ES-I3 (cell line): ENCODE measurements at regions not wholly inside any gene's neighbourhood (a gene's known extent, or its start where the extent isn't known, plus 50 kb on each side); places are given as distances from the start of the nearest gene placed in this dataset.

ENCODE experiments used
- H3K36me3 ChIP-seq: 2 replicates; pipeline ENCODE4 v1.6.1; 2013; ENCODE audit warnings: mild to moderate bottlenecking, low read length, control low read depth, moderate library complexity; ENCODE audit not compliant: insufficient read depth
- H3K4me1 ChIP-seq: 2 replicates; pipeline ENCODE4 v1.6.1; 2013; ENCODE audit warnings: mild to moderate bottlenecking, control low read depth, low read length; ENCODE audit not compliant: insufficient read depth
- H3K9ac ChIP-seq: 2 replicates; pipeline ENCODE4 v1.6.1; 2013; ENCODE audit warnings: low read depth, mild to moderate bottlenecking, low read length, moderate library complexity
- H3K9me3 ChIP-seq: 2 replicates; pipeline ENCODE4 v1.6.1; 2013; ENCODE audit warnings: mild to moderate bottlenecking, low read length, moderate library complexity; ENCODE audit not compliant: control insufficient read depth, insufficient read depth

DNA sequence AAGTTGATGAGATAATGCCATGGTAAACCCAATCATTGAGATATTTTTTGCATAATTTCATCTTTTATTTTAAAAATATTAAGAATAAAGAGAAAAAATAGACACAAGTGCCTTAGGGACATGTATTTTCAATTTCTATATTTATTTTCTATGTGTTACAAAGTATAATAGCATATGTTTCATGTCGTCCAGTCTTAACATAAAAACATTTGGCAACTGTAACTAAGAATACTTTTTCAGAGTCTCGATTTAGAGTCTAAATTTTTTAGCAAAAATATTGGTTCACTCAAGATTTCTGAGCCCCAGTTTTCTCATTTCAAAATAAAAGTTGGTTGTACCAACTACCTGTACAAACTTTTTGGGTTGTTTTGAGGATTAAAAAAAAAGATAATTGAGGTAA is 511.4 kb upstream of the ZNF385D start:
- H3K36me3 ChIP-seq = no peaks in the 10 kb centered on the region
- no peaks in the 10 kb centered on the region for H3K9me3 ChIP-seq
- no peak overlapping the region for H3K9ac ChIP-seq
- no peaks in the 10 kb centered on the region for H3K4me1 ChIP-seq

DNA sequence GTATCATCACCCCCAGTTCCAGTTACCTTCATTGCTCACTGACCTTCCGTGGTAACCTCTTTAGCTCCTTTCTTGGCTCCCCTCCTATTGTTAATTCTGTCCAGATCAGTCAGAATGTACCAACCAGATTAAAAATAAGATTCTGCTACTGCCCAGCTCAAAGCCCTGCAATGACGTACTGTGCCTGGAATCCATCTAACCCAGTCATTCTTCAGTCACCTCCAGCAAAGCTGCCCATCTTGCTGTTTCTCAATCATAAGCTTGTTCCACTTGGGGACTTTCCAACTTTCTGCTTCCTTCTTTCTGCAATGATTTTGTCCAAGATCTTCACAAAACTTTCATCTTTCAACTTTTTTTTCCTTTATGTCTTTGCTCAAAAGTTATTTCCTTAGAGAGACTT is 512.0 kb upstream of the ZNF385D start:
- H3K36me3 ChIP-seq = no peaks in the 10 kb centered on the region

DNA sequence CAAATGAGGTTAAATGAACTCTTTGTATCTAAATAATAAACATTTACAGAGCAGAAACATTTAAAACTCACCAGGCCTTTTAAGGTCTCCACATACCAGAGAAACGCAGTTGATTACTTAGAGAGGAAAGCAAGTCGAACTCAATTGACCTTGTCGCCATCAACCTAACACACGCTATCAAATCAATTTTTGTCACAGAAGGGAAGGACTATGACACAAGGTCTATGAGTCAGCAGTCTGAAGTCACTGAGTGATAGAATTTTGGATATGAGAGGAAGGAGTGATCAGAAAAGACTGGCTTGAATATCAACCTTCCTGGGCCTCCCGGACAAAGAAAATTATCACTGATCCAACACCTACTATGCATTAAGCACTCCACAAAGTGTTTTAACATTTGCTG is 514.4 kb upstream of the ZNF385D start:
- no peaks in the 10 kb centered on the region for H3K9me3 ChIP-seq
- no peaks in the 10 kb centered on the region for H3K36me3 ChIP-seq
- no peaks in the 10 kb centered on the region for H3K4me1 ChIP-seq
- H3K9ac ChIP-seq = no peak overlapping the region

More for the DNA sequence above, 512.0 kb upstream of the ZNF385D start:
- Histone ChIP-seq H3K9ac (no peak overlapping the region), H3K4me1 (no peaks in the 10 kb centered on the region), H3K9me3 (no peaks in the 10 kb centered on the region)

DNA sequence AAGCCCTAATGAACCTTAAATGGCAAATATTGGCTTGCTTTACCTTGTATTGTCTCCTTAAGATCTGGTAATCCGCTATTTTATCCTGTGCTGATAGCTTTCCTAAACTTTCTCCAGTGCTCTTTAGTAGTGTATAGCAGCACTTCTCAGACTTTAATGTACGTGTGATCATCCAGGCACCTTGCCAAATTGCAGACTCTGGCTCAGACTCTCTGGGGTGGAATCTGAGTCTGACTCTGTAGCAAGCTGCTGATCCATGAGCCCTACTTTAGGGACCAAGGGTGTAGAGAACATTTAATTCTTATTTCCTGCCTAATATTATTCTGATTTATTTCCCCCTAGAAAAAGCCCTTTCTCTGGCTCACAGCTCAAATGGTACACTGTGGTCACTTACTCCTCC is 518.8 kb upstream of the ZNF385D start:
- H3K9me3 ChIP-seq = no peaks in the 10 kb centered on the region
- H3K9ac ChIP-seq = no peak overlapping the region
- no peaks in the 10 kb centered on the region for H3K4me1 ChIP-seq
- H3K36me3 ChIP-seq = no peaks in the 10 kb centered on the region

DNA sequence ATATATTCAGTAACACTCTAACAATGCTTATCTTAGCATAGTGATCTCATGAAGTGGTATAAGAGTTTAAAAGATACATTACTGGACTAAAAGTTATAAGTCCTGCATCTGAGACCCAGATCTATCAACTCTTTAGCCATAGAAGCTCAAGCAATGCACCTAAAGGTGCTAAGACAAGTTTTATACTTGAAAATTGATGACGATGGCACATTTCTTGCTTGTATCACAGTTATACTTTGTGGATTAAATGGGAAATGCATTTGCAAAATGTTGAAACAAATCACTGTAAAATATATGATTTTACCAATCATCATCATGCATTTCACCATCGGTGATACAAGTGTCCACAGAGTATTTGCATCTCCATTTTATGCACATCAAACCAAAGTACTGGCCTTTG is 525.3 kb upstream of the ZNF385D start:
- H3K36me3 ChIP-seq = no peaks in the 10 kb centered on the region
- H3K9ac ChIP-seq = no peak overlapping the region
- H3K4me1 ChIP-seq = peaks cover 4% of the 10 kb centered on the region; the same call in 1 of the 2 replicates
- no peaks in the 10 kb centered on the region for H3K9me3 ChIP-seq

DNA sequence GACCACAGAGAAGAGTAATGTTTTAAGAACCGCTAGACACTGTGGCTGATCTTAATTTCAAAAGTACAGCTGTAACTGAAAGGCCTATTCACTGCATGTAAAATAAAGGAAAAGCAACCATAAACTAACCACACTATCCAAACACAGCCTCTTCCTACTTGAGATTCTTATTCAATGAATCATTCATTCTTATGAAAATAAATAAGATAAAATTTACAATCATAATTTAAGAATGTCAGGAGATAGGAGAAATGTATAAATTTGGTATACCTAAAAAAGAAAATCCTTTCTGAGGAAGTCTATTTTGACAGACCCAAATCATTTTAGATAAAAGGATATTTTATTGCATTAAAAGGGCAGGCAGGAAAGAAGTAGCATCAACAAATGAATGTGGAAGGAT is 533.5 kb upstream of the ZNF385D start:
- Histone ChIP-seq H3K9me3 (no peaks in the 10 kb centered on the region), H3K36me3 (no peaks in the 10 kb centered on the region), H3K4me1 (no peaks in the 10 kb centered on the region), H3K9ac (no peak overlapping the region)

DNA sequence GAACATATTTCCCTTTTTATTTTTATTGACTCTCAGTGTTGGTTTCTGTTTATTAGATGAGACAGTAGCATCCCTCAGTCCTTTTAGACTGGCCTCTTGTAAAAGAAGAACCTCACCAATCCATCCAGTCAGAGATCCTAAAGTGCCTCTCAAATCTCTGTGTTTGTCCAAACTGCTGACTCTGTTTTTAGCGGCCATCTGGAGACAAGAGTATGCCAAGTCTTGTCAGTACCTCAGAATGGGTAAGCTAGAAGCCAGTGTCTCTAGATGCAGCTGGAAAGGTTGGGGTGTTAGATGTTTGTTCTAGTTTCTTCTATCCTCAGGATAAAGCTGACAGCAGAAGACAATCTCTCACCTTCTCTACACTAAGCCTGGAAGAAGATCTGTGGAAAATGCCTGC is 537.7 kb upstream of the ZNF385D start:
- Histone ChIP-seq H3K9me3 (no peaks in the 10 kb centered on the region), H3K4me1 (no peaks in the 10 kb centered on the region), H3K9ac (no peak overlapping the region), H3K36me3 (no peaks in the 10 kb centered on the region)

DNA sequence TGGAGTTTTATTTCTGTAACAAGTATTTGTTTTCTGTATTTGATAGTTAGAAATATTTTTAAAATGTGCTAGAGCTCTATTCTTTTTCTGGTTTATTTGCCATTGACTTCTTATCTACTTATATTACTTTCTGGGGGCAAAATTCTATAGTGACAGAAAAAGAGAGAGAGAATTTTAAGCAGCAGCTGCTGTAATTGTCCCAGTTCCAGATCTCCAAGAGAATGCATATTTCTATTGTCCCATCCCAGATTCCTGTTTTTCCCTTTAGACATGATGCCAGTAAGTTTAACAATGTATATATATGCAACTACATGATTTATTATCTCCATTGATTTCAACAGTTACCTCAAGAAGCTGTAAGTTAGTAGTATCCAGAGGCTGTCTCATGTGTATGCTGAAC is 541.7 kb upstream of the ZNF385D start:
- Histone ChIP-seq H3K9me3 (no peaks in the 10 kb centered on the region), H3K4me1 (no peaks in the 10 kb centered on the region), H3K36me3 (no peaks in the 10 kb centered on the region), H3K9ac (no peak overlapping the region)

DNA sequence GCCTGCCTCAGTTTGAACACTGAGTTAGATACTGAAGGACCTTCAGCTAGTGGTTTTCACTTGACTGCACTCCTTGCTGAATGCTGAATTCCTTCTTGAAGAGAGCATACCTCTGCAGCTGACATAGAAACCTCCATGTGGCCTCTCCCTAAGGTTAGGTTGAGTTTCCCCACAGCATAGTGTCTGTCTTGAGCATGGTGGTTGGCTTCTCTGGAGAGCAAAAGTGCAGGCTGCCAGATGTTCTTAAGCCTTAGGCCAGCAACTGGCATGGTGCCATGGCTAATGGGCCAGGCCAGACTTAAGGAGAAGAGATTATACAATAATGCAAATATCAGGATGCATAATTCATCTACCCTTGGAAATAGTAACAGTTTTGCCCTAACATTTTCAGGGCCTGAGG is 545.6 kb upstream of the ZNF385D start:
- H3K9ac ChIP-seq = no peak overlapping the region
- H3K9me3 ChIP-seq = no peaks in the 10 kb centered on the region
- no peaks in the 10 kb centered on the region for H3K36me3 ChIP-seq
- no peaks in the 10 kb centered on the region for H3K4me1 ChIP-seq

DNA sequence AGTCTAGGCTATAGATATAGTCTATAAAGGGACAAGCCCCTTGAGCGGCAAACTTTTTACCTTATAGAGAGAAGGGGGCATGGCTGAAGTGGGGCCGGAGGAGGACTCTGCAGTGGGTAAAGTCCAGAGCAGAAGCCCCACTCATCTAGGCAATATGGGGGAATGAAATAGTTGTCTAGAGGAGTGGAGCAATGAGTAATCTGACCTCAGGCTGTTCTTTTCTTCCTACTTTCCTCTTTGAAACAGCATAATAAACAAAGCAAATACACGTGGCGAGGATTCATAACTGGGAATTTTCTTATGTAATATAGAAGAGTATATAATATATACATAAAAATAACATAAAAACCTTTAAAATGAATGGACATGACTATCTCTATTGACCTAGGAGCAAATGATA is 546.4 kb upstream of the ZNF385D start:
- H3K36me3 ChIP-seq = no peaks in the 10 kb centered on the region
- no peaks in the 10 kb centered on the region for H3K4me1 ChIP-seq
- H3K9me3 ChIP-seq = no peaks in the 10 kb centered on the region
- H3K9ac ChIP-seq = no peak overlapping the region

DNA sequence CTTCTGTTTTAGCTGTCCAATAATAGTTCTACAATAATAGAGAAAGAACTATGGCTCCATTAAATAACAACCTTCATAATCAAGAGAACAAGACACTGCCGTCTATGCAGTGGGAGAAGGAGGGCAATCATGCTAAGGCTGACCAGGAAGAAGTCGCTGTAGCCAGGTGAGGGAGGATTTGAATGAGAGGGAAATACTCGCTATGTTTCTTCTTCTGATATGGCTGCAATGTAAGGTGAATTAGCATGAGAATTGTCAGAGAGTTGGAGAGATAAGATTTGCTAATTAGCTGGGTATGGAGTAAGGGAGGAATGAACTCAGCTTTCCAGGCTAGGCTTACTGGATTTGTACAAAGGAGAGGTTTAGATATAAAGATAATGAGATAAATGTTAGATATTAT is 555.4 kb upstream of the ZNF385D start:
- no peaks in the 10 kb centered on the region for H3K36me3 ChIP-seq

DNA sequence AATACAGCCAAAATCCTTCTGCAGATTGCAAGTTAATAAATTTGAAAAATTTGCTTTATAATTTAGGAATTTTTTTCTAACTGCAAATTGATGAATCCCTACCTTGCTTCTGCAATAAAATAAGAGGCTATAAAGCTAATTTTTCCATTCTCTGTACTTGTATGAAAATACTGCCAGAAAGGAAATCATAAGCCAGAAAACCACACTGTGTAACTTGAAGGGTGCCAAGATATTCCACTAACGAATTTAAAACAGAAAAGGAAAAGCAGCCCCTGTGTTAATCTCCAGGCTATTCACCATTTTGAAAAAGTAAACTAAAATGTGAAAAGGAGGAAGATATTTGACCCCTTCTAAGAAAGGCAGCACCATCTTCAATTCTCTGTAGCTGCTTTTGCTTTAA is 557.9 kb upstream of the ZNF385D start:
- Histone ChIP-seq H3K4me1 (peaks cover 10% of the 10 kb centered on the region; the same call in 1 of the 2 replicates), H3K9me3 (no peaks in the 10 kb centered on the region), H3K9ac (no peak overlapping the region), H3K36me3 (no peaks in the 10 kb centered on the region)

More for the DNA sequence above, 555.4 kb upstream of the ZNF385D start:
- Histone ChIP-seq H3K9ac (no peak overlapping the region), H3K9me3 (no peaks in the 10 kb centered on the region), H3K4me1 (peaks cover 10% of the 10 kb centered on the region; the same call in 1 of the 2 replicates)

DNA sequence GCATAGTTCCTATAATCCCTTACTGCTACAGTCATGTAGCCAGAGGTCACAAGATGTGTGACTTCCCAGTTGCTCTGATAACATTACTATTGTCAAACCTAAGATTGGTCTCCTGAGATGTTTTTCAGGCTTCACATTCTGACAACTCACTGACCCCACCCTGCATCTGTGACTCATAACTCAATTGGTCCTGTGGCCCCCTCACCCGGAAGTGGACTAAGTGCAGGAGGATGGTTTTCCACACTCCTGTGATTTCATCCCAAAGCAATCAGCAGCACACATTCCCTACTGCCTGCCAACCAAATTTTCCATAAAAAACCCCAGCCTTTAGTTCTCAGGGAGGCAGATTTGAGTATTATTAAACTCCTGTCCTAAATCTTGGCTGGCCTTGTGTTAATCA is 564.9 kb upstream of the ZNF385D start:
- no peaks in the 10 kb centered on the region for H3K9me3 ChIP-seq
- H3K4me1 ChIP-seq = no peaks in the 10 kb centered on the region
- H3K36me3 ChIP-seq = no peaks in the 10 kb centered on the region
- H3K9ac ChIP-seq = no peak overlapping the region

DNA sequence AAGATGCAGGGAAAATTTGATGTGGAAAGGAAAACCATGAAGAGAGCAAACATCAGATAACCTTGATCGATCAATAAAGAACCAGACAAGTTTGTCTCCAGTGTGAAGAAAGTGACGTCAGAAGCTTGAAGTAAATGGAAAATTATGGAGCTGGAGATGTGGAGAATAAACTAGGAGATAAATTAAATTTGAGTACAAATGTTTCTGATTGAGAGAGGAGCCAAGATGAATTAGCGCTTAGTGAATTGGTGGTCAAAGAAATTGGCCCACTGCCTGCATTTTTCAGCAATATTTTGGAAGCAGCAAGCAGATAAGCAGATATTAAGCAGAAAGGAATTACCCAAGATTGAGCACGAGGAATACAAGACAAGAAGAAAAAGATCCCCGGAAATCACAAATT is 567.3 kb upstream of the ZNF385D start:
- Histone ChIP-seq H3K9me3 (no peaks in the 10 kb centered on the region), H3K4me1 (0 out of 2 replicates have a peak, but pooled peaks cover 6% of the 10 kb centered on the region), H3K36me3 (no peaks in the 10 kb centered on the region), H3K9ac (no peak overlapping the region)

DNA sequence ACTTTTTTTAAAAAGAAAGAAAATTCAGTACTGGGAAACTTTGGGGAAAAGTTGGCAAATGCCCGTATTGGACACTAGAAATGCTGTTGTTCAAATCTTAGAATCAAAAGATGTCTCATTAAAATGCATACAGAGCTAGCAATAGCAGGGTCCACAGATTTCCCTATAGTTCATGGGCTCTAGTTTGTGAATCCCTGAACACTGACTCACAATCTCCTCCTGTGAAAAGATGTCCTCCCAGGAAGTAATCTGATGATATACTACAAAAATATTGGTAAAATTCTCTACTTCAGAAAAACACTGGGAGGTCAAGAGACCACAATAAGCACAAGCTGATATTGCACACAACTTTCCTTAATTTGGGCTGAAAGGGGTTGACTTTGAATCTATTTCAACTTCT is 568.4 kb upstream of the ZNF385D start:
- no peak overlapping the region for H3K9ac ChIP-seq
- H3K9me3 ChIP-seq = no peaks in the 10 kb centered on the region
- H3K4me1 ChIP-seq = 0 out of 2 replicates have a peak, but pooled peaks cover 6% of the 10 kb centered on the region
- no peaks in the 10 kb centered on the region for H3K36me3 ChIP-seq

DNA sequence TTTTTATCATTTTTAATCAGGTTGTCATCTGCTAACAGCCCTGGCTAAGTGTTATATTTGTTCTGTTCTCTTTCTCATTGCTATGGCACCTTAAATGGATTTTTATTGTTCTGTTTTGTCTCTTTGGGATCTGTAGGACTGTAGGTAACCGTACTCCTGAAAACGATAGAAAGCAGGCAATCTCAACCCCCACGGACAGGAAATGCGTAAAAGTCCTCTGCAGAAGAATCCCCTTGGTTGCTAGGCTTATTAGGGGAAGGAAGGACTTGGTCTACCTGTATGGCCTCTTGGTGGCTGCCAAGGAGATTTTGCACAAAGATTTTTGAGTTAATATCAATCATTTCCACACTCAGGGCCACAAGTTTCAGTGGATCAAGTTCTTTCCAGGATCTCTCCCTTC is 571.9 kb upstream of the ZNF385D start:
- no peak overlapping the region for H3K9ac ChIP-seq
- H3K36me3 ChIP-seq = no peaks in the 10 kb centered on the region
- no peaks in the 10 kb centered on the region for H3K9me3 ChIP-seq
- 0 out of 2 replicates have a peak, but pooled peaks cover 6% of the 10 kb centered on the region for H3K4me1 ChIP-seq
